HG03565 (cell line): ENCODE measurements at regions not wholly inside any gene's neighbourhood (a gene's known extent, or its start where the extent isn't known, plus 50 kb on each side); places are given as distances from the start of the nearest gene placed in this dataset.
"Not testable (repeated sequence)": the region's sequence is repeated elsewhere in the genome, so short reads cannot be mapped to it uniquely, and the experiment has no call there.

ENCODE experiments used
- ATAC-seq: cut with Tn5 transposase; IDR thresholded peaks from one replicate; pipeline ENCODE4 v1.9.1; 2021; ENCODE audit warnings: mild to moderate bottlenecking, moderate library complexity; ENCODE audit not compliant: unreplicated experiment

- not testable (repeated sequence) for ATAC-seq
These were observed 188.6 kb upstream of the EGLN3 start for GRCh38 chr14:34139160-34140121.

GRCh38 chr14:34138175-34138574, 187.3 kb upstream of the EGLN3 start:
- ATAC-seq = no peak

DNA sequence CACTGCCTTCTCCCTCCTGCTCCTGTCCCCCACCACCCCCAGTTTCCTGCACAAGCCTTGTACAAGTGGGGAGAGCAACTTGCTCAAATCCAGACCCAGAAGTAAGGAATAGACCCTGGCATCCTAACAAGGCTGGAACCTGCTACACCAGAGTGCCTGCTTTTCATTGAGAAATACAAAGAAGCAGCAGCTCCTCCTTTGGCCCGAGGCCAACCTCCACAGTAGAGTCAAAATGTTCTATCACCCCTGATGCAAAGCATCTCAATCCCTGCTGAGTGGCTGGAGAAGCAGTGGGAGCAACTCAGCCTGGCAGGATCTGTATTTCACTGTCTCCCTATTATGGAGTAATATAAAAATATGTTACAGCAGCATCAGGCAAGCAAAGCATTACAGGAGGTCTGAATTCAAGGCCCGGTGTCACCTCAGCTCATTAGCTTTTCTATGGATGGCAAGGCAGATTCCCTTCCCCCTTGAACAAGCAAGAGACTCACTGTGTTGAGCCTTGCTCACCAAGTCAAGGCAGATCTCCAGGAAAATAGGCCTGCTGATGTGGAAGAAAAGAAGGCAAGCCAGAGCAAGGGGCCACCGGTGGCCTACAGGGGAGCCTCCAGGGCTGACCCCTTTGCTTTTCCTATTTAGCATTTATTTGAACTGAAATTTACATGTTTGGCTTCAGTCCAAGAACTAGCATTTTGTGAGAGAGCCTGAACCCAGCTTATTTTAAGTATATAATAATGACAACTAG, 186.3 kb upstream of the EGLN3 start:
- ATAC-seq = no peak

- no peak for ATAC-seq
These were observed 184.6 kb upstream of the EGLN3 start for GRCh38 chr14:34135492-34135891.

GRCh38 chr14:34134484-34134883, 183.6 kb upstream of the EGLN3 start:
- ATAC-seq = no peak

DNA sequence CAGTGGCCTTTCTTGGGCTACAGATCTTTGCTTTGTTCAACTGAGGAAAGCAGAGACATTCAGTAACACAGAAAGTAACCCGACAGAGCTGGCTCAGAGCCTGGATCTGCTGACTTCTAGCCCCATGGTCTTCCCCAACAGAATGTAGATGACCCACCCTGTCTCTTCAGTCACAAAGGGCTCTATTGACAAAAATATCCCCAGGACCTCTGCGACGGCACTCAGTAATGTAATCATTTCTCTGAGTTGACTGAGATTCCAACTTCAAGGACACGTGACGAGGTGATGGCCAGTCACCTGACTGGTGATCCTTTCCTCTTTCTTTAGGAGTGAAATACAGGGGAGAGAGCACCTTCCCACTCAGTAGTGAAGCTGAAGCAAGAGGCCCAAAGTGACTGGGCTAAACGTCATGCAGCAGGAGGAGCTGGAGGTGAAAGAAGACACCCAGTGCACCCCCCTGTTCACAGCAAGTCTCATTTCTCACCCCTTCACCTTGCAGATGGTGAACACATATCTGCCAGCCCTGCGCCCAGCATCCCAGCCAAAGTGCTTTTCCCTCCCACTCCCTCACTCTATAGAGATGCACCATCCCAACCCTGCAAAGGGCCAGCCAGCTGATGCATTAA, 179.2 kb upstream of the EGLN3 start:
- no peak for ATAC-seq

DNA sequence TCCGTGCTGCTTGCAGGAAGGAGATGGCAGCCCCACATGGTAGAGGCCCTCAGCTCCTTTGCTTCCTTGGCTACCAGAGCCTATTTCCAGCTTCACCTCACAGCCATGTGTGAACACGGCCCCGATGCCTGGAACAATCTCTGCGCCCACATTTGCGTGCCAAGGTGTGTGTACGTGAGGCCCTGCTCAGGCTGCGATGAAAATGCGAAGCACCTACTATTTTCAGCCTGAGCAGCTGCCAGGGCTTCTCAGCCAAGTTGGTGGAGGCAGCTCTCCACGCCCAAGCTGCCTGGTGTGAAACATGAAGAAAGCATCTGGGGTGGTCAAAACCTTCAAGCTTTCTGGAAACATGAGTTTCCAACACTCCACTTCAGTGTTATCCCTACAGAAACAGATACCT, 177.8 kb upstream of the EGLN3 start:
- ATAC-seq = no peak

DNA sequence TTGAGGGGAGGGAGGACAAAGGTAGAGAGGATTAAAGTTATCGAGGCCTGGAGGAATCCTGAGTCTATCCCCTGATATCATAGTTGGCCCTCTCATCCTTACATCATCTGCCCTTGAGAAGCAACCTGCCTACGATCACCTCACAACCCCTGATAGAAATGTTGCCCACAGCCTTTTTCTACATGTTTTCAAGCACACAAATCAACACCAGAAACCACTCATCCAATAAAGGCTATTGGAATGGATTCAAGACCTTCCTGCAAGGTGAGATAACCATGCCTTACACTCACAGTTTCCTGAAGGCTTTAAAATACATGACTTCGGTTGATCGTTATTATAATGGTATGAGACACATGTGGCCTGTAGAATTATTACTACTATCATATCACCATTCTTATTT, 175.7 kb upstream of the EGLN3 start:
- ATAC-seq = no peak

GRCh38 chr14:34124585-34124984, 173.7 kb upstream of the EGLN3 start:
- ATAC-seq = no peak

- no peak for ATAC-seq
These were observed 171.8 kb upstream of the EGLN3 start for GRCh38 chr14:34122650-34123049.

DNA sequence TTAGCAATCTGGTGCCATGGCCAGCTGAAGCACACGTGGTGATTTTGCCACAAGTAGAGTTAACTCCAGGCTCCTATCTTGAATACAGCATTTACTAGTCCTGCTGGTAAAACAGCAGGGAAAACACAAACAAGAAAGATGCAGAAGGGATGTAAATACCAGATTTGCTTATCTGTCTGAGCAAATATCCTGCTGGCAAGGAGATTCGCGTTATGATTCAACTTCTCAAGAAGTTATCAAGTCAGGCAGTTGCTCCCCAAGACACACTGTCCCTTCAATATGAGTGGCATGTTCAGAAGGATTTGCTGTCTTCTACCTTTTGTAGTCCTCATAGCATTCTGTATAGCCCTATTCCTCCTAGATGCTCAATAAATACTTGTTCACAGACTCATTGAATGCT, 171.2 kb upstream of the EGLN3 start:
- ATAC-seq = no peak

DNA sequence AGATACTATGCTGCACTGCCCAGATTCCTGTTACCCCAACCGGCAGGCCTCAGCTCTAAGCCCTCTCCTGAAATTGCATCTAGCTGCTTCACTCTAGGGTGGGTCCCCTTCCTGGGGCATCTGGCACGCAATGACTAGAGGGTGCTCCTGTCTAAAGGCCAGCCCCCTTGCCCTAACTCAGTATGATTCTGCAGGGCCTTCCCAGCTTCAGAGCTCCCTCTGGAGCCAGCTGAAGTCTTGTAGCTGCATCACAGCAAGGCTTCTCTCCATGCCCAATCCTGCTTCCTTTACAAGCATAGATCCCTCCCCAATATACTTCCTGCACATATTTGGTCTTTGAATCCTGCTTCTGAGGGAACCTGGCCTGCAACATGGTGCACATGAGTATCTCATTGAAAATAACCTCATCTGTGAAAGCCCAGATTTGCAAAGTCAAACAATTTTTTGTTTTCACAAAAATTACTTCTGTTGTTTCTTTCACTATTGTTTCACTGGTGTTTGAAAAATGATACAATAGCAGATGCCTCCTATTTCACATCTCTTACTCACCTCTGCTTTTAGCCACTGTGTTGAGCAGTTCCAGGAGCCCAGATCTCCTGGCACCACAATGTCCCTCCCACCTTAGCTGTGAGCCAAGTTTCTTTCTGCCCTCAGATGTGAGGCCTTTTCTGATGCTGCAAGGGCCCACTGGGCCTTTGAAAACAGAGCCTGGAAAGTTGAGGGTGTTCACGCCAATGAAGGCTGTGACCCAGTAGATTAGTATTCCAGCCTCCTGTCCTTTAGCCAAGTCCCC, 169.5 kb upstream of the EGLN3 start:
- ATAC-seq = no peak

- ATAC-seq = no peak
These were observed 168.4 kb upstream of the EGLN3 start for GRCh38 chr14:34119107-34119858.

GRCh38 chr14:34113991-34114390, 163.1 kb upstream of the EGLN3 start:
- no peak for ATAC-seq

GRCh38 chr14:34113005-34113511, 162.2 kb upstream of the EGLN3 start:
- no peak for ATAC-seq

GRCh38 chr14:34111953-34112352, 161.1 kb upstream of the EGLN3 start:
- no peak for ATAC-seq

- no peak for ATAC-seq
These were observed 160.6 kb upstream of the EGLN3 start for GRCh38 chr14:34111505-34111904.

DNA sequence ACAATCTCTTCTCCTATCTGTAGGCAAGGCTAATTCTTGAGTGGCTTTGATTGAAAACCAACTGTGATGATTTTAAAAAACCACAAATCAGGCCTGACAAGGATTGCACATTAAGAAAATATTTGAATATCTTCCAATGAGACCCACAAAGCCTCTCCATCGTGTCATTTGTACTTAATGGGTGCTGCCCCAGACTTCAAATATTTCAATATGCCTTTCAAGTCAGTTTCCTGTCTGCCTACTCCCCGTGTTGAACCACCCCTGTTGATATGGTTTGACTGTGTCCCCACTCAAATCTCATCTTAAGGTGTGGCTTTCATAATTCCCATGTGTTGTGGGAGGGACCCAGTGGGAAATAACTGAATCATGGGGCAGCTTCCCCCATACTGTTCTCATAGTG, 159.7 kb upstream of the EGLN3 start:
- no peak for ATAC-seq

DNA sequence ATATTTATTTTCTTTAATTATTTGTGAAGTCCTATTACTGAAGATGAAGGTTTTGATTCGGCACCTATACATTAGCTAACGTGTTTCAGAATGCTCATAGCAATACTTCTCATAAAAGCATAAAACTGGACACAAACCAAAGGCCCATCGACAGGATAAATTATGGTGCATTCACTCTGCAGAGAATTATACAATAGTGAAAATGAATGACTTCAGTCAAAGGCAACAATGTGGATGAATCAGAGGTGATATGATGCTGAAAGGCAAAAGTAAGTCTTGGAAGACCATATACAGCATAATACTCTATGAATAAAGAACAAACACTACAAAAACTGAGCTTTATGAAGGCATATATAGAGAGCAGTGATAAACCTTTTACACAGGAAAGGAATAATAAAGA, 156.6 kb upstream of the EGLN3 start:
- no peak for ATAC-seq

GRCh38 chr14:34106310-34106709, 155.4 kb upstream of the EGLN3 start:
- no peak for ATAC-seq
